DND-41 (cell line): ENCODE measurements at regions not wholly inside any gene's neighbourhood (a gene's known extent, or its start where the extent isn't known, plus 50 kb on each side); places are given as distances from the start of the nearest gene placed in this dataset.

Experiments used
- ATAC-seq: fragments of 200-7000 bp; cut with Tn5 transposase; 3 replicates; pipeline ENCODE4 v1.9.1; 2021; ENCODE audit warnings: low read depth; ENCODE audit not compliant: insufficient read depth
- DNase-seq: peaks from one replicate; pipeline ENCODE4 v3.0.0-alpha.2; 2020
- H2AFZ ChIP-seq: 2 replicates; pipeline ENCODE4 v1.6.0; 2012; ENCODE audit warnings: low read depth, low read length
- H3K27ac ChIP-seq: 2 replicates; pipeline ENCODE4 v1.5.1; 2012; ENCODE audit warnings: low read length, inconsistent platforms
- H3K27me3 ChIP-seq: fragments of 200-600 bp; sonication (generic); 2 replicates; pipeline ENCODE4 v1.6.0; 2012; ENCODE audit warnings: low read length, mild to moderate bottlenecking, inconsistent platforms; ENCODE audit not compliant: insufficient read depth, poor library complexity
- H3K36me3 ChIP-seq: 2 replicates; pipeline ENCODE4 v1.5.1; 2012; ENCODE audit warnings: low read length, inconsistent platforms; ENCODE audit not compliant: insufficient read depth
- H3K4me1 ChIP-seq: 2 replicates; pipeline ENCODE4 v1.5.1; 2012; ENCODE audit warnings: mild to moderate bottlenecking, low read length; ENCODE audit not compliant: insufficient read depth
- H3K4me2 ChIP-seq: 2 replicates; pipeline ENCODE4 v1.6.0; 2012; ENCODE audit warnings: mild to moderate bottlenecking, moderate library complexity, low read length, inconsistent platforms; ENCODE audit not compliant: insufficient read depth
- H3K4me3 ChIP-seq, 2 experiments: fragments of 200-600 bp in 1 of 2; shearing (Covaris generic) in 1 of 2; 2 replicates each; pipeline ENCODE4 v1.5.1; 2012 to 2016; ENCODE audit warnings: inconsistent platforms in 2 of 2, low read length in 2 of 2, mild to moderate bottlenecking in 2 of 2, low read depth in 1 of 2, moderate library complexity in 1 of 2
- H3K79me2 ChIP-seq: 2 replicates; pipeline ENCODE4 v1.6.0; 2012; ENCODE audit warnings: low read length, inconsistent platforms; ENCODE audit not compliant: insufficient read depth
- H3K9ac ChIP-seq: 2 replicates; pipeline ENCODE4 v1.6.0; 2012; ENCODE audit warnings: low read depth, mild to moderate bottlenecking, inconsistent platforms, low read length, moderate library complexity
- H3K9me3 ChIP-seq: 2 replicates; pipeline ENCODE4 v1.5.1; 2012; ENCODE audit warnings: low read length, moderate library complexity, mild to moderate bottlenecking, inconsistent platforms; ENCODE audit not compliant: insufficient read depth, severe bottlenecking
- H4K20me1 ChIP-seq: 2 replicates; pipeline ENCODE4 v1.6.0; 2012; ENCODE audit warnings: low read length; ENCODE audit not compliant: insufficient read depth
- EZH2 ChIP-seq: IDR thresholded peaks from 3 replicates; pipeline ENCODE4 v1.6.1; 2012; ENCODE audit warnings: borderline replicate concordance, low read depth, mild to moderate bottlenecking, moderate library complexity, low read length, inconsistent platforms; ENCODE audit not compliant: severe bottlenecking
- TF ChIP-seq, protein P1 (sequence below): IDR thresholded peaks from 2 replicates; pipeline ENCODE4 v1.5.1; 2012; ENCODE audit warnings: borderline replicate concordance, low read length, moderate library complexity, mild to moderate bottlenecking; ENCODE audit not compliant: poor library complexity, severe bottlenecking; ENCODE audit errors: extremely low read depth

GRCh38 chr3:43870120-43870519, 179.4 kb downstream of the ABHD5 start:
- Histone ChIP-seq H3K79me2 (no peaks in the 10 kb centered on the region), H3K4me2 (no peak overlapping the region), H4K20me1 (no peaks in the 10 kb centered on the region), H3K9me3 (no peaks in the 10 kb centered on the region), H3K27me3 (peaks cover 22% of the 10 kb centered on the region), H3K4me1 (no peaks in the 10 kb centered on the region), H2AFZ (no peak overlapping the region), H3K27ac (no peak overlapping the region), H3K9ac (no peak overlapping the region), H3K36me3 (no peaks in the 10 kb centered on the region), H3K4me3 (no peak overlapping the region)
- no peak for DNase-seq
- no peak for ATAC-seq
- TF ChIP-seq EZH2, result no peak
- TF ChIP-seq, protein P1, sequence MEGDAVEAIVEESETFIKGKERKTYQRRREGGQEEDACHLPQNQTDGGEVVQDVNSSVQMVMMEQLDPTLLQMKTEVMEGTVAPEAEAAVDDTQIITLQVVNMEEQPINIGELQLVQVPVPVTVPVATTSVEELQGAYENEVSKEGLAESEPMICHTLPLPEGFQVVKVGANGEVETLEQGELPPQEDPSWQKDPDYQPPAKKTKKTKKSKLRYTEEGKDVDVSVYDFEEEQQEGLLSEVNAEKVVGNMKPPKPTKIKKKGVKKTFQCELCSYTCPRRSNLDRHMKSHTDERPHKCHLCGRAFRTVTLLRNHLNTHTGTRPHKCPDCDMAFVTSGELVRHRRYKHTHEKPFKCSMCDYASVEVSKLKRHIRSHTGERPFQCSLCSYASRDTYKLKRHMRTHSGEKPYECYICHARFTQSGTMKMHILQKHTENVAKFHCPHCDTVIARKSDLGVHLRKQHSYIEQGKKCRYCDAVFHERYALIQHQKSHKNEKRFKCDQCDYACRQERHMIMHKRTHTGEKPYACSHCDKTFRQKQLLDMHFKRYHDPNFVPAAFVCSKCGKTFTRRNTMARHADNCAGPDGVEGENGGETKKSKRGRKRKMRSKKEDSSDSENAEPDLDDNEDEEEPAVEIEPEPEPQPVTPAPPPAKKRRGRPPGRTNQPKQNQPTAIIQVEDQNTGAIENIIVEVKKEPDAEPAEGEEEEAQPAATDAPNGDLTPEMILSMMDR, result no peak

- Histone ChIP-seq H3K4me3 (no peak overlapping the region), H2AFZ (no peak overlapping the region), H3K27me3 (peaks cover 22% of the 10 kb centered on the region), H3K4me2 (no peak overlapping the region), H4K20me1 (no peaks in the 10 kb centered on the region), H3K9ac (no peak overlapping the region), H3K27ac (no peak overlapping the region), H3K9me3 (no peaks in the 10 kb centered on the region), H3K4me1 (no peaks in the 10 kb centered on the region), H3K79me2 (no peaks in the 10 kb centered on the region), H3K36me3 (no peaks in the 10 kb centered on the region)
- no peak for ATAC-seq
- no peak for DNase-seq
- TF ChIP-seq, protein P1, result no peak
- TF ChIP-seq EZH2, result no peak
Observed at GRCh38 chr3:43870844-43871626, 180.3 kb downstream of the ABHD5 start.

GRCh38 chr3:43871627-43872245, 181.0 kb downstream of the ABHD5 start:
- H3K4me1 ChIP-seq, result no peaks in the 10 kb centered on the region
- H3K27ac ChIP-seq, result no peak overlapping the region

More at GRCh38 chr3:43871627-43872245, 181.0 kb downstream of the ABHD5 start:
- H2AFZ ChIP-seq, result no peak overlapping the region
- H3K36me3 ChIP-seq, result no peaks in the 10 kb centered on the region
- H3K79me2 ChIP-seq, result no peaks in the 10 kb centered on the region
- H4K20me1 ChIP-seq, result no peaks in the 10 kb centered on the region
- TF ChIP-seq EZH2, result no peak
- TF ChIP-seq, protein P1, result no peak
- no peaks in the 10 kb centered on the region for H3K9me3 ChIP-seq
- no peak overlapping the region for H3K4me2 ChIP-seq
- H3K9ac ChIP-seq, result no peak overlapping the region
- peaks cover 22% of the 10 kb centered on the region for H3K27me3 ChIP-seq
- no peak overlapping the region for H3K4me3 ChIP-seq
- DNase-seq (no peak), ATAC-seq (no peak)
